ENCODE measurements at regions not wholly inside any gene's neighbourhood (a gene's known extent, or its start where the extent isn't known, plus 50 kb on each side); places are given as distances from the start of the nearest gene placed in this dataset.

DNA sequence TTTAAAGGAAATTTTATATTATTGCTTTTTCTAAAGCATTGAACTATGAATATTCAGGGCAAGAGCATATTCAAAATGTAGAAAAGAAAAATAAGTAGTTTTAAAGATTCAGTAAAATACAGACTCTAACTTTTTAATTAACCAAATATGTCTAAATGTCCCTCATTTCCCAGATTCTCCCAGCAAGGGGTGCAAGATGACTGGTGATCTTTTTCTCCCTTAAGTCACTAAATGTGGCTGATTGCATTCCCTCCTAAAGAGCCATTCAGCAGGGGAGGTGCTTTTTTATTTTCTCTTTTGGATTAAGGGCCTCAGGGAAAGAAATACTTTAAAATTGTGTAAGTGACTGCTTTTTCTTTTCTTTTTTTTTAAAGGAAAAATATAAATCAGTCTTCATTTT, 406.9 kb downstream of the OXSM start:
- TF ChIP-seq, protein P1, sequence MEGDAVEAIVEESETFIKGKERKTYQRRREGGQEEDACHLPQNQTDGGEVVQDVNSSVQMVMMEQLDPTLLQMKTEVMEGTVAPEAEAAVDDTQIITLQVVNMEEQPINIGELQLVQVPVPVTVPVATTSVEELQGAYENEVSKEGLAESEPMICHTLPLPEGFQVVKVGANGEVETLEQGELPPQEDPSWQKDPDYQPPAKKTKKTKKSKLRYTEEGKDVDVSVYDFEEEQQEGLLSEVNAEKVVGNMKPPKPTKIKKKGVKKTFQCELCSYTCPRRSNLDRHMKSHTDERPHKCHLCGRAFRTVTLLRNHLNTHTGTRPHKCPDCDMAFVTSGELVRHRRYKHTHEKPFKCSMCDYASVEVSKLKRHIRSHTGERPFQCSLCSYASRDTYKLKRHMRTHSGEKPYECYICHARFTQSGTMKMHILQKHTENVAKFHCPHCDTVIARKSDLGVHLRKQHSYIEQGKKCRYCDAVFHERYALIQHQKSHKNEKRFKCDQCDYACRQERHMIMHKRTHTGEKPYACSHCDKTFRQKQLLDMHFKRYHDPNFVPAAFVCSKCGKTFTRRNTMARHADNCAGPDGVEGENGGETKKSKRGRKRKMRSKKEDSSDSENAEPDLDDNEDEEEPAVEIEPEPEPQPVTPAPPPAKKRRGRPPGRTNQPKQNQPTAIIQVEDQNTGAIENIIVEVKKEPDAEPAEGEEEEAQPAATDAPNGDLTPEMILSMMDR (IDR thresholded peaks at IDR 0.05) = no peak
- no peak for TF ChIP-seq EP300 (IDR thresholded peaks at IDR 0.05)
- TF ChIP-seq POLR2A (IDR thresholded peaks at IDR 0.05) = no peak

All from stomach (tissue), 4 donors.